Stimulated activated CD4-positive, alpha-beta T cell treated with anti-CD3 and anti-CD28 coated beads, Interleukin-2, amount 100 ng/mL, for 48 hours (primary cell): ENCODE measurements at regions not wholly inside any gene's neighbourhood (a gene's known extent, or its start where the extent isn't known, plus 50 kb on each side); places are given as distances from the start of the nearest gene placed in this dataset.

Experiments
- DNase-seq, 2 donors: peaks; one replicate each; pipeline ENCODE4 v3.0.0-alpha.2; 2020

DNA sequence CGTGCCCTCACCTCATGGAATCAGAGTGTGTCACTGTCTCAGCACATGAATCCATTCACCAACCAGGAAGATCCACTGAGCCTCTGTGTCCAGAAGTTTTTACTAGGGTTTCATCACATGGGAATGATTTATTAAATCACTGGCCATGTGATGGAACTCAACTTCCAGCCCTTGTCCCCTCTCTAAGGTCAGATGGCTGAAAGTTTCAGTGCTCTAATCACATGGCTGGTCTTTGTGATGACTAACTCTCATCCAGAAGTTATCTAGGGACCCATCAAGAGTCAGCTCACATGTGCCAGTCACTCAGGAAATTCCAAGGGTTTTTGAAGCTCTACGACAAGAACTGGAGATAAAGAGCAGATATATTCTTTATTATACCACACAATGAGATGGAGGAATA, 140.5 kb upstream of the GYPC start:
- DNase-seq, result no peak

DNA sequence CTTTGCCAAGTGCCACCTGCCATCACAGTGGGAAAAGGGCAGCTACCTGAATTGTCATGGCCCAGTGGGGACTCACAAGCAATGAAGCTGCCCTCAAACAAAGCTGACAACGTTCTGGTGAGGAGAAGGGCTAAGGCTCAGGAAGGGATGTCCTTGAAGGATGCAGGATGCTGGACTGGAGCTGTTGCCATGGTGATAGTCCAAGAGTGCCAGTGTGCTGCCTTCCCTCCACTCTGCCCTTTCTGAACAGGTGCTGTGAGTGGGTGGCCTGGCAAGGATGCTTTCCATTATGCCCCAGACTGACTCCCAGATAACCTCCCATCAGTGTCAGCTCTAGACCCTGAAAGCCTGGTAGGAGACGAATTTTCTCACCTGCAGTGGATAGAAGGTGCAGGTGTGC, 137.8 kb upstream of the GYPC start:
- DNase-seq, result no peak

DNA sequence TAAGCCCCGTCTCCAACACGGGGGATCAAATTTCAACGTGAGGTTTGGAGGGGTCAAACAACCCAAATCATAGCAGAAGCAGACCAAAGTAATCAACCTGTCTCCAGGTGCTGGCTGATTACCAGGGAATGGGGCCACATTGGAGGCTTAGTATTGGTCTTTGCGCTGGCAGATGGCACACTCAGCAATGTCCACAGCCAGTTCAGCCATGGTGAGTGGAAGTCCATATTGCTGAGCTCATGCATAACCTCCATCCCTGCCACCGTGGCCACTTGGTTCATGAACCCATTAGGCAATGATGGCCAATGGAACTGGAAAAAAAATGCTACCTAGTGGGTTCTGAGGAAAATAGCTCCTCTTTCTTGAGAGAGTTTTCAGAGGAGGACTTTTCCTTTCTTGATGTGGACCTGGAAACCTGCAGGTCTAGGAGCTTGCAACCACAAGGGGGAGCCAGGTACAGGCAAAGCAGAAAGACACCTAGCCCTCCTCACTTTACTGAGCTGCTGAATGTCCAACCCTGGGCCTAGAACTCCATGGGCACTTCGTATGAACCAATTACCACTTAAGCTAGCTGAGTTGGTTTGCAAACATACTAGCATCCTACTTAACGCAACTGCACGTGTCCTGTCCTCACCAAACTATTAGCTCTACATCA, 128.0 kb upstream of the GYPC start:
- DNase-seq, result peak; percentile 58 to 61

DNA sequence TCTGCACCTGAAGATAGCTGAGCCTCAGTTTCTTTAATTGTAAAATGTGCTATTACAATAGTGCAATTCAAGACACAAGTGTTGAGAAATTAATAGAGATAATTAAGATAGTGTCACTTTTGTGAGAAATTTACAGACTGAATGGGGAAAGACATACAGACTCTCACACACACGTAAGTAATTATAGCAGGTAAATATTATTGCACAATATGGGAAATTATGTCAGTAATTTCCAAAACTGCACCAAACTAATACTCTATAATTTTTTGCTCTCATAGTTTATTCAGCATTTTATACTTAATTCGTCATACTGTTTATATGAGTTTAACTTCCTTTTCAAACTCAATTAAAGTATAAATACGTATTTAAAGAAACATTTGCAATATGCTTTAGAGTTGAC, 124.9 kb upstream of the GYPC start:
- DNase-seq, result no peak

DNA sequence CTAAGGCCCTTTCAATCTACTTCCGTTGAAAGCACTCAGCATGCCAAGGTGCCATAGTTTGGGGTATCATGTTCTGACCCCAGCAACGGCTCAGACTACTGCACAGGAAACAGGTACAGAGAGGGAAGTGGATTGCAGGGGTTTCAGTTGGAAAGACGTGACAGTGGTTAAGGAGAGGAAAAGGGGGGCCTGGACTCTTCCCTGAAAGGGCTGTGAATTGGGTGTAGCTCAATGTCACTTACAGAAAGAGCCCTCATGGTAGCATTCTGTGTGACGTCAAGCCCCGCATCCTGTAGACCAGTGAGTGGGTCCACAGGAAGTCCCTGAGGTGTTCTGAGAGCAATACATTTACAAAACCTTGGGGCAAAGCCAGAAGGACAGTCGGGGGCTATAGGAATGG, 121.5 kb upstream of the GYPC start:
- no peak for DNase-seq

DNA sequence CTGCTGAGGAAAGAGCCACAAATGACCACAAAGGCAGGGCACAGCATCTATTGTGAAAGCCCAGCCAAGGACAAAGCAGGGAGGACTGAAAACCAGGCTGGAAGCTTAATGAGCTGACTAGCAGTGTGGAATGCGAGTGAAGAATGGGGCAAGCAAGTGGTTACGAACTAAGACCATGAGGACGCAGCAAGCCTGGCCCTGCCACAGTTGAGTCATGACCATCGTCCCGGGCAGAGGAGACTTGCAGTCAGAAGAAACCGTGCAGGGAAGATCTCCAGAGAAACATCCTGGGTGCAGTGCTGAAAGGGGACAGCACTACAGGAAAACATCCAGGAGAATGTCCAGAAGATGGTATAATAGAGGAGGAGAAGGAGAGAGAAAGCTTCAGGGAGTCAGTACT, 120.5 kb upstream of the GYPC start:
- DNase-seq, result no peak

DNA sequence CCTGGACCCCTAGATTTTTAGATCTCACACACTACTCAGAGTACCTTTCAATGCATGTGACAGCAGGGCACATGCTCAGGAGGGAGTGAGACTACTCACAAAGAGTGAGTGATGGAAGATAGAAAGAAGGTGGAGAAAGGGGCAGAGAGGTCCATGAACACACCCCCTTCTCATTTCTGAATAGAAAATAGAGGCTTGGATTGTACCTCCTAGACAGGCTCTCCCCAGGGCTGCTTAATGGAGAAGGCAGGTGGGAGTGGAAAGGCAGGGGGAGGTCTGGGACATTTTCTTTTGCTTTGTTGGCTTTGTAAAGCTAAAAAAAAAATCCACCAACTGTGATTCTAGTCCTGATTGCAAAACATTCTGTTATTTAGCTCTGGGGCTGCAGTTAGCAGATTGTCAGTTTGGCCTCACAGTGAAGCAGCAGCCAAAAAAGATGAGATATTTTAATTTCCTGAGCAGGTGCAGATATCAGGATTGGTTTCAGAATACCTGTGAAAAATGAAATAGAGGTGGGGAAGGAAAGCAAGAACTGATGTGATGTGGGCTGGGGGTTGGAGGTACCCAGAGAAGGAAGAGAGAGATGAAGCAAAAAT, 119.3 kb upstream of the GYPC start:
- DNase-seq, result no peak

DNA sequence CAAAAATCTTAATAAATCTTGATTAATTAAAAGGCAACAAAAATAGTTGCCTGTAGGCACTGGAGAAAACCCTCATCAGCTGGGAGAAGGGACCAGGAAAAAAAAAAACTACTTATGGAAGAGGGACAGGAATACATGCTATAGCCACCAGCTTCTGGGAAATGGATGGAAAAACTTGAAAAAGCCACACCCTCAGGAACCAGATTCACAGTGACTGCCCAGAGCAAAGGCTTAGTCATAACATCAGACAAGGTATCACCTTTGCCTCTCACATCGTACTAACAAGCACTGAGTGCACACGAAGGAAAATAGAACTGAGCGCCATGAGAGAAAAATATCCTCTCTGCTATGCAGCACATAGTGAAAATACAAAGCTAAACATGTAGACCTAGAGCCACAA, 116.9 kb upstream of the GYPC start:
- no peak for DNase-seq

DNA sequence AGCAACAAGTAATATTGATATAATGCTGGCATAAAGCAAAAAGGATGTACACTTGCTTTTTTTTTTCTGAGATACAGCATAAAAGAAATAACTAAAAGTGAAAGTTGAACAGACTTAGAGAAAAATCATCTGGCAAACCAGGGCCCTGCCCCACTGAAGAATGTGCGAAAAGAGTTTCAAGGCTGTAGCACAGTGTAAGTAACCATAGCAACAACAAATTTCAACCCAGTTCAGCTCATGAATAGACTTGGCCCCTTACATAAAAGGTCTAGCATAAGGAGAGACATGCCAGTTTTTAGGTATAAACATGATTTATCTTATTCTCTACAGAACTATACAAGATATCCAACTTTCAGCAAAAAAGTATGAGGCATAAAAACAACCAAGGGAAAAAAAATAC, 113.7 kb upstream of the GYPC start:
- no peak for DNase-seq

DNA sequence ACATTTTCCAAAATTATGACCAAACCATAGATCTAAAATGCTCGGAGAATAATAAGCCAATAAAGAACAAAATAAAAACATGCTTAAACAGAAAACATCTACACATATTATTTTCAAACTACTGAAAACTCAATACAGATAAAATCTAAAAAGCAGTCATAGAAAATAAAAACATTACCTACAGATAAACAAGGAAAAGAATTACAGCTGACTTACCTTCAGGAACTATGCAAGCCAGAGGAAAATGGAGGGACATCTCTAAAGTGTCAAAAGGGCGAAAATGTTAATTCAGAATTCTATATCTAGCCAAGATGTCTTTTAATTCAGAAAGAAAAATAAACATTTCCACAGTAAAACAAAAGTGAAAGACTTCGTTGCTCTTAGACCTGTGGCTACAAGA, 112.9 kb upstream of the GYPC start:
- no peak for DNase-seq

DNA sequence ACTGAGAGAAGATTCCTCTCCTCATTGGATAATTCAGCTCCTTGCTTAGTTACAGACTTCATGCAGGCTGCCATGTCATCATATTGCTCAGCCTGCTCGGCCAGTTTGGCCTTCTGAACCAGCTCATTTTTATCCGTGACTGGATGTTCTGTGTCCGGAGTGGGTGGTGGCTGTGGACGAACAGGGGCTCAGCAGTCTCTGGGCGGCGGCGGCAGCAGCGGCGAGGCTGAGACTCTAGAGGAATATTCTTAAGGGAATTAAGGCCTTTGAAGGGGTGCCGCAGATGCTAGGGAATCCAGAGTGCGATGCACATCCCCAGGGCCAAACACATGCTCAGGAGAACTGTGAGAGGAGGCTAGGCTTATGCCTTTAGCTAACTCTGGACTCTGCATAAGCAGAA, 97.9 kb upstream of the GYPC start:
- DNase-seq, result no peak

DNA sequence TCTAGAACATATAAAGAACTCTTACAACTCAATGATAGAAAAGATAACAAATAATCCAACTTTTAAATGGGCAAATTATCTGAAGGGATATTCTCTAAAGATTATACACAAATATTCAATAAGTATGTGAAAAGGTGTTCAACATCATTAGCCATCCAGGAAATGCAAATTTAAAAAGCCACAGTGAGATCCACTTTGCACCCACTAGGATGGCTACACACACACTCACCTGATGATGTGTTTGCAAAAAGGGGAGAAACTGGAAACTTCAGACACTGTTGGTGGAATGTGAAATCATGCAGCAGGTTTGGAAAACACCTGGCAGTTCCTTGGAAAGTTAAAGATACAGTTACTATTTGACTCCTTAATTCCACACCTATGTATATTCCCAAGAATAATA, 87.2 kb upstream of the GYPC start:
- DNase-seq, result no peak

DNA sequence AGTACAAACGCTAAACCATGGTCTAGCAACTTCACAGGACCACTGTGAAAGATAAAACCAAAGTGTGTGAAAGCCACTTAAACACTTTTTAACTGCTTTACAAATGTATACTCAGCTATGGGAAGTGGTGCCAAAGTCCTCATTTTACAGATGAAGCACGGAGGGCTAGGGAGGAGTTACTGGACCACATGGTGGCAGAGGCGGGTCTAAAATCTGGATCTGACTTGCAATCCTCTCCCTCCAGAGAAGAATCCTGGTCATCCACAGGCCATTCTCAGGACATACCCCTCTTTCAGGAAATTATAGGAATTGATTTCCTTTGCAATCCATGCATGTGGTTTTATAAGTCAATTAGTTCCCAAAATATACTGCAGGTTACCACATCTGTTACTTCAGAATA, 84.6 kb upstream of the GYPC start:
- DNase-seq, result no peak

DNA sequence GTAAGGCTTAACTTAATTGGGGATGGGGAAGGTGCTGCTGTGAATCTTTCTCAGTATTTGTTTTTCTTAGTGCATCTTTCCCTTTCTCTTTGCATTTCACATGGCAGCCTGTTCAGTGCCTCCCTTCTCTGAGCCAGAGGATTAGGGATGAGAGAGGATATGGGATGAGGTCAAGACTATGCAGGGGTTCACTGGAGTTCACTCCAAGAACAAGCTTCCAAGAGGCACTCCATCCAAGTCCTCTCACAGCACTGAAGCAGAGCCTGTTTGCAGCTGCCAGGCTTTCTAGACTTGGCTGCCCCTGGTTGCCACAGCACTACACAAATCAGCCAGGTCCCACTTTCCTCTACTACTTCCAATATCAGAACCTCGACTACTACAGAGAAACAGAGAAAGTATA, 80.3 kb upstream of the GYPC start:
- DNase-seq, result no peak

DNA sequence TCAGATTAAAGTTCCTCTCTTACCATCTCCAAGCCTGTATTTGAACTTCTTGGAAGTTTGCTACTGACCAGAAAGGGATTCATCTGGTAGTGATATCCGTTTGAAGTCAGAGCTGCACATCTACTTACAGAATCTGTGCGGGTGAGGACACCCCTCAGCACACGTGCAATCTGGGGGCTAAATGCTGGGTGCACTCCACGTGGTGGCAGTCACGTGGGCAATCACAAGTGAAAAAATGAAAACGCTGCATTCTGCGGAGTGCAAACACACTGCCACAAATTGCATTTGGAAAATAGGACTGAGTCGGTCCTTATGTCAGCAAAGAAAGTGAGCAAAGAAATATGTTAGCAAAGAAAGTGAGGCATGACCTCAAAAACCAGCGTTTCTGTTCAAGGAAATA, 76.1 kb upstream of the GYPC start:
- no peak for DNase-seq

DNA sequence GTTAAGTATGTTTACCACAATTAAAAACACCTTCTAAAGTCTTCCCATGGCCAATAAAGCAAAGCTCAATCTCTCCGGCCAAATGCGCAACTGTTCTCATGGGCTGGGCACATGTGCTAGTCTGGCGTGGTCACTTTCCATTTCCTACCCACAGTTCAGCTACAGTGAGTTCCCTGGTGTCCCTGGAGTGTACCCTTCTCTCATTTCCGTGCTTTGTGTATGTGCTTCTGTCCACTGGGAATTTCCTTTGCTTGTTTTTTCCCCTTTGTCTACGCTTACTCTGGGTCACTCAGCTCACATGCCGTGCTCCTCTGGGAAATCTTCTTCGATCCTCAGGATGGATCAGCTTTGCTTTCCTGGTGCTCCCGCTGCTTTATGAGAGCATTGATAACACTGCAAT, 69.6 kb upstream of the GYPC start:
- DNase-seq, result no peak

DNA sequence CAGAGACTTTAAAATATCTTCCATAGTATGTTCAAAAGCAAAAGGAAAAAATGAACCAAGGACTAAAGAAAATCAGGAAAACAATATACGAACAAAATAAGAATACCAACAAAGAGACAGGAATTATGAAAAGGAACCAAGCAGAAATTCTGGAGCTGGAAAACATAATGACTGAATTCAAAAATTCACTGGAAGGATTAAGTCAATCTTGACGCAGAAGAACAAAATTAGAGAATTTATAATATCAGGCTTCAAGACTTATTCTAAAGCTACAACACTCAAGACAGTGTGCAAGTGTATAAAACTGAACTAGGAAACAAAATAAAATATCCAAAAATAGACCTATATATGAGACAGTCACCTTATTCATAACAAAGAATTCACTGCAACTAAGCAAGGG, 56.9 kb upstream of the GYPC start:
- DNase-seq, result no peak

DNA sequence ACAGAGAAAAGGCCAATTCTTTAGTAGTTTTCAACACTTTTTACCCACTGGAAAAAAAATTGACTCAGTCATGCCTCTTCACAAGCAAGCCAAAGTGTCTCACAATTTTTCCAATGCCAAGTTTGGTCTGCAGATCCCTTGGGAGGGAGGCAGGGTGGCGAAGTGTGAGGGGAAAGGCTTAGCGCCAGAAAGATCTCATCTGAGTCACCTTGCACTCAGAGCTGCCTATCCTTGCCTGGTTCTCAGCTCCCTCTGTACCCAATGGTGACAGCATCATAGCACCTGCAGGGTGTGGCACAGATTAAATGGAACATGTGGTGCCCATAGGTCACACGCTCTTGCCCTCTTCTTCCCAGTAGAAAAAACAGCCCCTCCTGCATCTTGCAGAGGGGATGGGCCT, 55.2 kb upstream of the GYPC start:
- no peak for DNase-seq

DNA sequence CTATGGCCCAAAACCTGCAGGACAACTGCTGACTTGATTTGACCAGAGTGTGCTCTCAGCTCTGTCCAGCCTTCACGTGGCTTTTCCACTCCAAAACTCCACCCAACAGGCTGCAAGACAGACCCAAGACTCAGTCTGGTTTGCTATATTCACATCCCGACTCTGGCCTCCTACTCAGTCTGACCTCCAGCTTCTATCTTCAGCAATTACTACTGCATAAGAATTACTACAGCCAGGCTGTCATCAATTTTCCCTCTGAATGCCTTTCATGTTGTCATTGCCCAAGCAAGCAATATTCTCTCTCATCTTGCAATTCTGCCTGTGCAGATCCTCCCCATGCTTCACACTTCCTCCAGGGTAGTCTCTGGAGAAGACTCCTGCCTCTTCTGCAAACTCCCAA, 53.6 kb upstream of the GYPC start:
- DNase-seq, result no peak
